A549 (cell line): ENCODE measurements at regions not wholly inside any gene's neighbourhood (a gene's known extent, or its start where the extent isn't known, plus 50 kb on each side); places are given as distances from the start of the nearest gene placed in this dataset.

Experiments
- BCL3 ChIP-seq: fragments of >200 bp; sonication (Bioruptor Twin); formaldehyde crosslinking; IDR thresholded peaks from 3 replicates; pipeline ENCODE4 v1.6.1; 2016
- CTCF ChIP-seq: fragments of >200 bp; sonication (Bioruptor Twin); formaldehyde crosslinking; IDR thresholded peaks from 3 replicates; pipeline ENCODE4 v1.5.1; 2016
- PHF8 ChIP-seq: fragments of 200-600 bp; sonication (generic); IDR thresholded peaks from 2 replicates; pipeline ENCODE4 v1.6.1; 2016; ENCODE audit warnings: low read depth, mild to moderate bottlenecking, antibody characterized with exemption, moderate library complexity, borderline replicate concordance
- POLR2A ChIP-seq: IDR thresholded peaks from 2 replicates; pipeline ENCODE4 v1.6.1; 2012; ENCODE audit warnings: mild to moderate bottlenecking, low read length

GRCh38 chr7:10082896-10083295 lies 890.8 kb upstream of the PHF14 start:
- TF ChIP-seq CTCF (no peak), BCL3 (no peak), PHF8 (no peak), POLR2A (no peak)
